ENCODE measurements at regions not wholly inside any gene's neighbourhood (a gene's known extent, or its start where the extent isn't known, plus 50 kb on each side); places are given as distances from the start of the nearest gene placed in this dataset.

GRCh38 chr2:107412981-107413380, 413.7 kb upstream of the RGPD4 start:
- intact Hi-C loops (cut with micrococcal nuclease; ENCODE audit: unreplicated experiment), result no loop called here
- no peaks in the 10 kb centered on the region for H3F3A ChIP-seq (ENCODE audit: insufficient read depth, low read depth)
- no peak for TF ChIP-seq EZH2 (IDR thresholded peaks at IDR 0.05; ENCODE audit: low read depth)
- TF ChIP-seq CTCF (conservative IDR thresholded peaks at IDR 0.05), result no peak
- no peaks in the 10 kb centered on the region for H3K4me1 ChIP-seq (replicated peaks; ENCODE audit: insufficient read depth)
- no peaks in the 10 kb centered on the region; the same call in 1 of the 2 replicates for H4K20me1 ChIP-seq (ENCODE audit: insufficient read depth)
- ChIA-PET POLR2A (ENCODE audit: unreplicated experiment) (no interaction called here), CTCF (no interaction called here)
- no peak overlapping the region for H2AFZ ChIP-seq
- H3K9me3 ChIP-seq (ENCODE audit: insufficient read depth, low read depth), result no peaks in the 10 kb centered on the region
- no TSS peak for BruUV-seq (replicated peaks)
- H3K27ac ChIP-seq, result no peak overlapping the region
- no peak overlapping the region for H3K4me3 ChIP-seq
- H3K36me3 ChIP-seq (ENCODE audit: low read depth), result no peaks in the 10 kb centered on the region
- no peaks in the 10 kb centered on the region for H3K79me2 ChIP-seq (ENCODE audit: low read depth)
- no peaks in the 10 kb centered on the region for H3K27me3 ChIP-seq (ENCODE audit: insufficient read depth, low read depth)
- H3K4me2 ChIP-seq, result no peak overlapping the region
- H3K9me2 ChIP-seq (ENCODE audit: insufficient read depth), result no peaks in the 10 kb centered on the region; the same call in 1 of the 2 replicates
- DNase-seq, result no peak

GRCh38 chr2:107414376-107414775, 412.3 kb upstream of the RGPD4 start:
- H3K36me3 ChIP-seq (ENCODE audit: low read depth), result no peaks in the 10 kb centered on the region
- no peak overlapping the region for H3K4me3 ChIP-seq
- no peaks in the 10 kb centered on the region; the same call in 1 of the 2 replicates for H4K20me1 ChIP-seq (ENCODE audit: insufficient read depth)
- TF ChIP-seq CTCF (conservative IDR thresholded peaks at IDR 0.05) (no peak), EZH2 (IDR thresholded peaks at IDR 0.05; ENCODE audit: low read depth) (no peak)
- peak overlapping the region; percentile 22; the same call in 1 of the 2 replicates for H2AFZ ChIP-seq
- no peaks in the 10 kb centered on the region; the same call in 1 of the 2 replicates for H3K9me2 ChIP-seq (ENCODE audit: insufficient read depth)
- no peaks in the 10 kb centered on the region for H3K4me1 ChIP-seq (replicated peaks; ENCODE audit: insufficient read depth)
- intact Hi-C loops (cut with micrococcal nuclease; ENCODE audit: unreplicated experiment), result no loop called here
- POLR2A ChIA-PET (ENCODE audit: unreplicated experiment), result no interaction called here
- H3K79me2 ChIP-seq (ENCODE audit: low read depth), result no peaks in the 10 kb centered on the region
- no peak overlapping the region for H3K27ac ChIP-seq
- no peaks in the 10 kb centered on the region for H3K27me3 ChIP-seq (ENCODE audit: insufficient read depth, low read depth)
- H3K4me2 ChIP-seq, result no peak overlapping the region
- H3F3A ChIP-seq (ENCODE audit: insufficient read depth, low read depth), result no peaks in the 10 kb centered on the region
- DNase-seq, result no peak
- CTCF ChIA-PET, result no interaction called here
- BruUV-seq (replicated peaks), result no TSS peak
- H3K9me3 ChIP-seq (ENCODE audit: insufficient read depth, low read depth), result no peaks in the 10 kb centered on the region

GRCh38 chr2:107418708-107419107, 408.0 kb upstream of the RGPD4 start:
- H3K4me1 ChIP-seq (replicated peaks; ENCODE audit: insufficient read depth), result no peaks in the 10 kb centered on the region
- intact Hi-C loops (cut with micrococcal nuclease; ENCODE audit: unreplicated experiment), result no loop called here
- H3K27me3 ChIP-seq (ENCODE audit: insufficient read depth, low read depth), result no peaks in the 10 kb centered on the region
- DNase-seq, result no peak
- no peak overlapping the region for H3K4me2 ChIP-seq
- no TSS peak for BruUV-seq (replicated peaks)
- H3K9me3 ChIP-seq (ENCODE audit: insufficient read depth, low read depth), result no peaks in the 10 kb centered on the region
- no peaks in the 10 kb centered on the region; the same call in 1 of the 2 replicates for H4K20me1 ChIP-seq (ENCODE audit: insufficient read depth)
- H3K79me2 ChIP-seq (ENCODE audit: low read depth), result no peaks in the 10 kb centered on the region
- no peaks in the 10 kb centered on the region for H3K36me3 ChIP-seq (ENCODE audit: low read depth)
- ChIA-PET CTCF (no interaction called here), POLR2A (ENCODE audit: unreplicated experiment) (no interaction called here)
- no peaks in the 10 kb centered on the region for H3K9me2 ChIP-seq (ENCODE audit: insufficient read depth)
- no peaks in the 10 kb centered on the region for H3F3A ChIP-seq (ENCODE audit: insufficient read depth, low read depth)
- no peak overlapping the region for H3K4me3 ChIP-seq
- no peak overlapping the region for H2AFZ ChIP-seq
- no peak overlapping the region for H3K27ac ChIP-seq
- no peak for TF ChIP-seq CTCF (conservative IDR thresholded peaks at IDR 0.05)
- TF ChIP-seq EZH2 (IDR thresholded peaks at IDR 0.05; ENCODE audit: low read depth), result no peak
